Occipital lobe (tissue), 1 donor: ENCODE measurements at regions not wholly inside any gene's neighbourhood (a gene's known extent, or its start where the extent isn't known, plus 50 kb on each side); places are given as distances from the start of the nearest gene placed in this dataset.
"Not testable (repeated sequence)": the region's sequence is repeated elsewhere in the genome, so short reads cannot be mapped to it uniquely, and the experiment has no call there.

Source experiments
- DNase-seq: peaks from one replicate; lab custom pipeline; 2025; lab: John Stamatoyannopoulos, UW

- no peak for DNase-seq
These were observed 142.3 kb downstream of the IGLL1 start for GRCh38 chr22:23437779-23438178.

DNA sequence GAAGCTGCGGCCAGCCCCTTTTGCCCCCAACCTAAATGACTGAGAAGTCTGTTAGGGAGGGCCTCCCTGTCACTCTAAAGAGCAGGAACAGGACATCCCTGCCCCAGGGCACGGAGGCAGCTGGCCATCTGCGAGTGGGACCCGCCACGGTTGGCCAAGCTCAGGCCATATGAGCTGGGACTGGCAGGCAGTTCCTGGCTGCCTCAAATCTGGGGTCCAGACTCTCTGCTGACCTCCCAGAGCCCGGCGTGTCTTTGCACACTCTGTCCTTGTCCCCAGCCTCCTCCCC, 143.0 kb downstream of the IGLL1 start:
- not testable (repeated sequence) for DNase-seq

DNA sequence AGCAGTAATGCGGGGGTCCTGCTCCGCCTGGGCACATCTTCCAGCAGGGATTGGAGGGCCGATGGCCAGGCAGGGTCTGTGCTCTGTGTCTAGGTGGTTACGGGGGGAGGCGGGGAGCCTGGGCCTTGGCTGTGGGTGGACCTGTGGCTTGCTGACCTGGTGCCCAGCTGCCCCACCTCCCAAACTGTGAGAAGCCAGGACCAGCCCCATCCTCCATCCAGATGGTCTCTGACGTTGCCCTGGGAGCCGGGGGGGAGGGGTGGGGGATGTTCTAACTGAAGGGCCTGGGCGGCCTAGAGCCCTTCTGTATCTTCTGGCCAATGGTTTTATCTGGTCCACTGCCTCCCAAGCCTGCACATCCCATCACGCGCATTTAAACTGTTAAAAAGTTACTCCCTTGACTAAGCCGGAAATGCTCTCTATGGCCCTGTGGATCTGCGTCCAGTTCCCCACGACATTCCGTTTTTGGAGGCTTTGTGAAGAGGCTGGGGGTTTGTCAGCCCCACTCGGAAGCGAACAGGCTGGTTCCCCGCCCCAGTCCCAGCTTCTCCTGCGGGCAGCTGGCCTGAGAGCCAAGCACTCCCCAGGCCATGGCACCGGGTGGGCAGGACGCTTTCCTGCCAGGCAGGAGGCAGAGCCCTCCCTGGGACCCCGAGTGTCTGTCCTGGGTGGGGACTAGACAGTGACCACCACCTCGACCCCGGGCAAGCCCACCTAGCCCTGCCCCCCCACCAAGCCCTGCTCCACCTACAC, 143.6 kb downstream of the IGLL1 start:
- DNase-seq, result not testable (repeated sequence)

DNA sequence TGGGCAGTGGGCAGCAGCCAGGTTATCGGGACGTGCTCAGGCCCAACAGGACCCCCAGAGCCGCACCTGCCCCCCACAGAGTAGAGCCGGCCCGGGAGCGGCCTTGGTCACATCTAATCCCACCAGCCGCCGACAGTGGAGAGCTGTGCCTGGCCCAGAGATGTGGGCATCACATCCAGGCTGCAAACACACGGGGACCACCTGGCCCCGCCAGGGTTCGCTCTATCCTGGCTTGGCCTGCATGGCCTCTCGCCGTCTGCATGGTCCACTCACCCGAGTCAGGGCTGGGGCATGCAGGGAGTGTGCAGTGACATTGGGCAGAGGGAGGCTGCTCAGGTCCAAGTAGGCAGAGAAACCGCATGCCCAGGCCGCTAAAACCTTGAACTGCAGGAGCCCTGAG, 144.9 kb downstream of the IGLL1 start:
- not testable (repeated sequence) for DNase-seq

GRCh38 chr22:23434198-23434830, 145.8 kb downstream of the IGLL1 start:
- not testable (repeated sequence) for DNase-seq

DNA sequence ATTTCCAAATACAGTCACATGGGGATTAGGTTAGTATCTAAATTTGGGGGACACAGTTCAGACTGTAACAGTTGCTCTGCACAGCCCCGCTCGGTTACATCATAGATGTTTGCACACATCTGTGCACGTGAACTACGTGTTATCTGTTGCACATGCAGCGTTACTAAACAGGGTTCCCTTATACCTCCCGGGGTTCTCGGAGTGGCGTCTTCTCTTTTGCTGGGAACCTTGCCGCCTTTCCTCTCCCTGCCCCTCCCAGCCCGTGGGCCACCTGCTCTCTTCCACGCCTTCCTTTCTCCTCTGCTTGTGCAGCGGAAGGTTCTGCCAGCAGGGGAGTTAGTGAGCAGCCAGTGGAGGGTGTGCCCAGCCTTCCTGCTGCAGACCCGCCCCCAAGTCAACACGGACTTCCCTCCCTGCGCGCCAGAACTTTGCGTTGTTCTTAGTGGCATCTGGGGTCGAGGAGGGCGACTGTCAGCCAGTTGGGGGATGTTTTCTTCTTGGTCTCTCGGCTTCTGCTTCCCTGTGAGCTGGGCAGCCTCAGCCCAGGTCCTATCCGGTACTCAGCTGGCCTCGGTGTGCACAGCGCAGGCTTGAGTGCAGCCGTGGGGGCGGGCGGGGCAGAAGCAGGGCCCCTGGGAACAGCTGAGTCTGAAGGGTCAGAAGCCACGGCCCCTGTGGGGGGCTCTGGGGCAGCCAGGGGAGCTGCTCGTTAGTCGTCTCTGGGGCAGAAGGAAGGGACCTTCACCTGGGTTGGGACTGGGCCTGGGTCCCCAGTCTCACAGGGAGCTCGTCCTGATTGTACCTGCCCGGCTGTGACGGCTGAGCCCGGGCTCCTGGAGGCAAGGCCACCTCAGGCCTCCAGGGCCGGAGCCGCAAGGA, 146.7 kb downstream of the IGLL1 start:
- not testable (repeated sequence) for DNase-seq

- not testable (repeated sequence) for DNase-seq
These were observed 147.4 kb downstream of the IGLL1 start for GRCh38 chr22:23432719-23433118.

DNA sequence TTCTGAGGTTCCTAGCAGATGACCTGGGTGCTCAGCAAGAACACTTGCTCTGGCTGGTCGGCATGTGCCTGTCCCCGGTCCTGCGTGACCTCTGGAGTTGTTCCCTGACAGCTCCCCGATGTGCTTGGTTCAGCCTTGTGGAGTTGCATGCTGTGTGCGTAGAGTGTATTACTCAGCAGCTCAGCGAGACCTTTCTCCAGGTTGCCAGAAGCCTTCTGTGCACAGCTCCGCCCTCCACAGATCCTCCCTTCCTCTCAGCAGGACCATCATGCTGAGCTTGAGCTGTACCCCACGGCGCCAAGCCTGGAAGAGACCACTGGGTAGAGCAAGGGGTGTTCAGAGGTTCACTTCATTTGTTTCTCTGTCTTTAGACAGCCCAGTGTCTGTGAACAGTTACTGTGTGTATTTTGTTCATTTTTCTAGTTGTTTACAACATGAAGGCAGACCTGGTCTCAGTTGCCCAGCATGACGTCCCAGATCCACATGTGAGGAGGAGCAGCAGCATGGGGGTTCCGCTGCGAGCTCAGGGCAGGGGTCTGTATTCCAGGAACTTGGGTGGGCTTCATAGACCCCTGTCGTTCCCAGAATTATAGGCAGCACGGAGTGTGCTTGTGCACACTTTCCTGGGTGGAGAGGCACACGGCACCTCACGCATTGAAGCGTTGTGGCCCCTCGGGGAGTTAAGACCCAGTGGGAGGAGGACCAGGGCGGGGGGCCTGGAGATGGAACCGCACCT, 148.6 kb downstream of the IGLL1 start:
- no peak for DNase-seq

- DNase-seq, result not testable (repeated sequence)
These were observed 155.5 kb downstream of the IGLL1 start for GRCh38 chr22:23424551-23425068.

DNA sequence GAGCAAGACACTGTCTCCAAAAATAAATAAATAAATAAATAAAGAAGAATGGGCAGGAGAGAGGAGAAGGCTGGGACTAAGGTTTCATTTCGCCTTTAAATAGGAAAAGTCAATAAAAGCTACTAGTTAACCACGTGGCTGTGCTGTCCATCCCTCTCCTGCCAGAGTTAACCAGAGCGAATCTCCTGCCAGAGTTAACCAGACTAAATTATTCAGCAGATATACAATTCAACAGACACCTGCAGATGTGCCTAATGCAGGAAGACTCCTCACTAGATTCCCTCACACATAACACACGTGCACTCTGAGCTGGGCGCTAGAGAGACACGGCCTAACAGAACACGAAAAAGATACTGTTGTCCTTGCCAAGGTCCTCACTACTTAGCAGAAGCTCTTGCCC, 156.1 kb downstream of the IGLL1 start:
- no peak for DNase-seq

DNA sequence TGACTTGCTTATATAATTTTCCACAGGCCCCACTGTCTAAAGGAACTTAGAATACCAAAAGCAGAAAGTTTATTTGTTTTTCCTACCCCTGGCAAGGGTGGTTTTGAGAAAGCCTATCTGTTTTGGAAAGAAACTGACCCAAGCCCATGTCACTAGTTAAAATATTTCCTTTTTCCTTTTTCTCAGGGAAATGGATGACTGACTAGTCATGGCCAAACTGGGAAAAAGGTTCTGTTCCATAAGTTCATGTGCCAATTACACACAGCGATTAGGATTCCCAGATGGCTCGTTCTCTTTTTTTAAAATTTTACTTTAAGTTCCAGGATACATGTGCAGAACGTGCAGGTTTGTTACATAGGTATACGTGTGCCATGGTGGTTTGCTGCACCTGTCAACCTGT, 157.8 kb downstream of the IGLL1 start:
- not testable (repeated sequence) for DNase-seq

- DNase-seq, result not testable (repeated sequence)
These were observed 158.8 kb downstream of the IGLL1 start for GRCh38 chr22:23421300-23421699.

GRCh38 chr22:23419931-23420330, 160.2 kb downstream of the IGLL1 start:
- no peak for DNase-seq

DNA sequence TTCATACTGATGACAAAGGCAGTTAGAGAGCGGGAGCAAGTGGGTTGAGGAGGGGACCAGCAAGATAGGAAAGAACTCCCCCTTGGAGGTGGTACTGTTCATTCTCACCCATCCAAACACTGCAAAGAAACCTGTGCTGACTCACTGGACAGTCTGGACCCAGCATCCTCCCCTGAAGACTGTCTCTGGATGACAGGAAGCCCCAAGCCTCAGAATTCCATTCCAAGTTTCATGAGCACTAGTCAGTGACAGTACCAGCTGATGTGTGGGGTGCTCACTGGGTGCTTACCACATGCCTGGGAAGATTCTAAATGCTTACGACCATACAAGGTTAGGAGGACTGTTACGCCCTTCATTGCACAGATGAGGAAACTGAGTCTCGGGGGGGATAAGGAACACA, 160.9 kb downstream of the IGLL1 start:
- no peak for DNase-seq

DNA sequence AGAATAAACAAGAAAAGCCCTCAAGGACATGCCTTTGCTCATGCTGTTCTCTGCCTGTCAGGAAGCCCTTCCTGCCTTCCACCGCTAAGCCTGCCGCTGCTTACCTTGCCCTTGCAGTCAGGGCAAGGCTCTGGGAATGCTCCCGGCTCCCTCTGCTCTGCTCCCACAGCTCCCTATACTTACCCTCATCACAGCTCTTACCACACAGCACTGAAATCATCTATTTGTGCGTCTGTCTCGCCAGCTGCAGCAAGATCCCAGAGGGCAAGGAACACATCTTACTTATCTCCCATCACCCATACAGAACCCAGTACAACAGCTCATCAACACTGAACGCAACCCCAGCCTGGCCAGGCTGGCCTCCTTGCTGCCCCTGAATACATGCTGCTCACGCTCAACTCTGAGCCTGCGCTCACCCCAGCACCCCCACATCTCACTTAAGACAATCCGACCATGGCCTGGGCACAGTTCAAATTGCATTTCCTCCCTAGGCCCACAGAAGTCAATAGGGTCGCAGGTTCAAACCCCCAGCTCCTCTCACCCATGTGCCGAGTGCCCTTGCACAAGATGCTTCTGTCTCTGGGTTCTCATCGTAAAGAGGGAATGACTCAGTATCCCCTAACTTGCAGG, 161.8 kb downstream of the IGLL1 start:
- no peak for DNase-seq

DNA sequence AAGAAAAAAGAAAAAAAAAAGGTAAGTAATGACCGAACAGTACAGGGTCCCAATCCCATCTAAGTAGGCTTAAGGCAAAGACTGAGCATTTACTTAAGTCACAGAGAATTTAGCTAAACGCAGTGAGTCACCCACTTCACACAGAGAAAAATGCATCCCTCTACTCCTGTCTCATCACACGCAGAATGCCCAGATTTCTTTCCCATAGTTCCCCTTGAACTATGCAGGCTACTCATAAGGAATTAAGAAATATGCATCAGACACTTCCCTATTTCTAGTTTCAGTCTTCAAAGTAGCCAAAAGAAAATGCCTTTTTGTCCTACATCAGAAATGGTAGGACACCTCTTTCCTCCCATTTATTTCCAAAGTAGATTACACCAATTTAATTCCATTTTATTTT, 162.8 kb downstream of the IGLL1 start:
- DNase-seq, result not testable (repeated sequence)

DNA sequence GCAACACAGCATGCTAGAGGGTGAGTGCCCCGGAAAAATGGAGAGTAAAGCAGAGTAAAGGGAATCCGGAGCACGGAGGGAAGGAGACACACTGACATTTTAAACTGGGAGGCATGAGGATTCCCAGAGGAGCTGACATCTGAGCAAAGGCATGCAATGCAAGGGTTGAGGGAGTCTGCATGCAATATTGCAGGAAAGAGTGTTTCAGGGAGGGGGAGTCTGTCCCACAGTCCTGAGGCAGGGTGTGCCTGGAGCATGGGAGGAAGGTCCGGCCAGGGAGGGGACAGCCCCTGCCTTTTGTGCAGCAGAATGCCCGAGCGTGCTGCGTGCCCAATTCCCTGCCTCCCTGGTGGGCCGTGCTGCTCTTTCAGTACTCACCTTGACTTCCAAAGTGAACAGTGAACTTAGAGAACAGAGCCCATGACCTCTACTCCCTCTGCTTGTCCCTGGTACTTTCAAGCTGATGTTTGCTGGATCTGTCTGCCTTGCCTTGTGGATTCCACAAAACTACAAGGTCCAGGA, 163.9 kb downstream of the IGLL1 start:
- not testable (repeated sequence) for DNase-seq

DNA sequence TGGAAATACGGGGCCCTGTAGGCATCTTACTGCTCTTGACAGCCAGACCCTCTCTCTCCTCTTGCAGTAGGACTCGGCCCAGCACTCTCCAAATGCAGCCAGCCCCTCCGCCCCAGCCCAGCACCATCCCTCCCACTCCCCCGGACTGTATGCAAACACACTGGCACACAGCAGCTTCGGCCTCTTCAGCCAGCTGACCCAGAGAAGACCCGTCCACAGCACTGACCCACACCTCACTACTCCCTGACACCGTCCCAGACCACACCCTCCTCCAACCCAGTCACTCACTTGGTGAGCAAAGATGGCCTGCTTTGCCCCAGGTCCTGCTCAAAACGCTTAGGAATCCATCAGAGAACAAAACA, 164.6 kb downstream of the IGLL1 start:
- no peak for DNase-seq

GRCh38 chr22:23414727-23415489, 165.2 kb downstream of the IGLL1 start:
- DNase-seq, result no peak

- DNase-seq, result no peak
These were observed 168.4 kb downstream of the IGLL1 start for GRCh38 chr22:23411739-23412138.
